ENCODE measurements at regions not wholly inside any gene's neighbourhood (a gene's known extent, or its start where the extent isn't known, plus 50 kb on each side); places are given as distances from the start of the nearest gene placed in this dataset.

DNA sequence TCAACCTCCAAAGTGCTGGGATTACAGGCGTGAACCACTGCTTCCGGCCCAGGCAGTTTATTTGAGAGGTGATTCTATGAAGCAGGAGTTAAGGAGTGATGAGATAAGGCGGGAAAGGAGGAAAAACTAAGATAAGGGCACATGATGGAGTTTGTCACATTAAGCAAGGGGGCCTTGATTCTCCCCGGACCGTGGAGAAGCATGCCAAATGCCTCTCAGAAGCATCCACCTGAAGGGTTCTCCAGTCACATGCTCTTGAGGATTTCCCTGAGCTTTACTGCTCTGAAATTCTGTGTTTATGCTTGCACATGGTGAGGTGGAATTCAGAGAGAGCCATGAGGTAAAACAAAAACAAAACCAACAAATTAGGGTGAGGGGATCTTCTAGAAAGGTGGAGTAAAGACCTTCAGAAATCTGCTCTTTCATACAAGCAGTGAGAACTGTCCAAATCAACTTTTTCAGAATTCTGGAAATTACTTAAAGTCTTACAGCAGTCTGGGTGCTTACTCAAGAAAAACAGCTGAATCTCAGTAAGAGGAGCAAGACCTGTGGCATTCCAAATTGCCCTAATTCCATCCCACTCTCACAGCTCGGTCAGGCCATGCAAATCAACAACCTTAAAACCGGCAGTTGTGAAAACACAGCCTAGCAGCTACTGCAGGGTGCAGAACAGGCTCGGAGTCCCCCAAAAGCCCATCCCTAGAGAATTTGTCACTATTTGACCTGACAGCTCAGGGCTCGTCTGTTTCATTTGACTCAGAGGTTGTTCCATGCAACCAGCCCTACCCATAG is 69.1 kb upstream of the CTLA4 start:
- no peak for TF ChIP-seq CTCF (IDR thresholded peaks at IDR 0.05; ENCODE audit: poor library complexity)
- no peak for TF ChIP-seq EZH2phosphoT487 (IDR thresholded peaks at IDR 0.05; ENCODE audit: low read depth, severe bottlenecking, unreplicated experiment)
- no peak for TF ChIP-seq EZH2 (IDR thresholded peaks at IDR 0.05; ENCODE audit: borderline replicate concordance)
